RWPE2 (cell line): ENCODE measurements at regions not wholly inside any gene's neighbourhood (a gene's known extent, or its start where the extent isn't known, plus 50 kb on each side); places are given as distances from the start of the nearest gene placed in this dataset.

ENCODE experiments used
- ATAC-seq: fragments of 200-7000 bp; cut with Tn5 transposase; 3 replicates; pipeline ENCODE4 v1.9.1; 2021; ENCODE audit warnings: low read depth
- DNase-seq: peaks from one replicate; pipeline ENCODE4 v3.0.0-alpha.2; 2020; ENCODE audit warnings: low spot score
- H3K27ac ChIP-seq: fragments of 450-650 bp; 2 replicates; pipeline ENCODE4 v1.5.1; 2017; ENCODE audit warnings: mild to moderate bottlenecking; ENCODE audit not compliant: poor library complexity, severe bottlenecking
- H3K27me3 ChIP-seq: fragments of 250-450 bp; sonication (Bioruptor Pico); 2 replicates; pipeline ENCODE4 v1.5.1; 2021; ENCODE audit warnings: mild to moderate bottlenecking, moderate library complexity; ENCODE audit not compliant: insufficient read depth, poor library complexity, severe bottlenecking
- H3K36me3 ChIP-seq: fragments of 250-450 bp; sonication (Bioruptor Pico); 2 replicates; pipeline ENCODE4 v1.5.1; 2020; ENCODE audit warnings: low read depth, mild to moderate bottlenecking, moderate library complexity
- H3K4me1 ChIP-seq: fragments of 250-450 bp; sonication (Bioruptor Pico); 2 replicates; pipeline ENCODE4 v1.5.1; 2021; ENCODE audit warnings: mild to moderate bottlenecking, moderate library complexity; ENCODE audit not compliant: insufficient read depth, poor library complexity, severe bottlenecking
- H3K4me3 ChIP-seq: fragments of 250-450 bp; sonication (Bioruptor Pico); 2 replicates; pipeline ENCODE4 v1.5.1; 2021; ENCODE audit warnings: mild to moderate bottlenecking, moderate library complexity; ENCODE audit not compliant: severe bottlenecking
- H3K9me3 ChIP-seq: fragments of 250-450 bp; sonication (Bioruptor Pico); 2 replicates; pipeline ENCODE4 v1.5.1; 2021; ENCODE audit warnings: mild to moderate bottlenecking, moderate library complexity; ENCODE audit not compliant: severe bottlenecking
- CTCF ChIP-seq: fragments of 450-650 bp; IDR thresholded peaks from one replicate; pipeline ENCODE4 v1.5.1; 2017; ENCODE audit warnings: mild to moderate bottlenecking, moderate library complexity; ENCODE audit not compliant: poor library complexity, severe bottlenecking

- no peak for TF ChIP-seq CTCF
- ATAC-seq (no peak), DNase-seq (no peak)
- H3K27ac ChIP-seq = no peak overlapping the region
- H3K27me3 ChIP-seq = no peaks in the 10 kb centered on the region
- no peaks in the 10 kb centered on the region for H3K9me3 ChIP-seq
- H3K4me3 ChIP-seq = no peak overlapping the region
- H3K36me3 ChIP-seq = no peaks in the 10 kb centered on the region
- peaks cover 25% of the 10 kb centered on the region for H3K4me1 ChIP-seq
These were observed 59.9 kb upstream of the TANK start for GRCh38 chr2:161100211-161100895.

- H3K4me3 ChIP-seq = no peak overlapping the region
- no peaks in the 10 kb centered on the region for H3K27me3 ChIP-seq
- no peak overlapping the region for H3K27ac ChIP-seq
- no peak for TF ChIP-seq CTCF
- no peak for DNase-seq
- no peaks in the 10 kb centered on the region for H3K36me3 ChIP-seq
- no peak for ATAC-seq
- peaks cover 25% of the 10 kb centered on the region for H3K4me1 ChIP-seq
- no peaks in the 10 kb centered on the region for H3K9me3 ChIP-seq
These were observed 58.8 kb upstream of the TANK start for GRCh38 chr2:161101406-161101805.

GRCh38 chr2:161102770-161103450 is 57.3 kb upstream of the TANK start:
- H3K4me1 ChIP-seq = peaks cover 25% of the 10 kb centered on the region
- H3K9me3 ChIP-seq = no peaks in the 10 kb centered on the region
- peak; percentile 52; the same call in 1 of the 3 replicates for ATAC-seq
- H3K36me3 ChIP-seq = no peaks in the 10 kb centered on the region
- TF ChIP-seq CTCF = no peak
- DNase-seq = no peak
- H3K27ac ChIP-seq = peak overlapping the region; percentile 57
- no peak overlapping the region for H3K4me3 ChIP-seq
- H3K27me3 ChIP-seq = no peaks in the 10 kb centered on the region

GRCh38 chr2:161103451-161103831 is 56.8 kb upstream of the TANK start:
- no peak for DNase-seq
- H3K27me3 ChIP-seq = no peaks in the 10 kb centered on the region
- no peak for TF ChIP-seq CTCF
- H3K4me1 ChIP-seq = peaks cover 25% of the 10 kb centered on the region
- H3K27ac ChIP-seq = peak overlapping the region; percentile 57
- H3K4me3 ChIP-seq = no peak overlapping the region
- H3K36me3 ChIP-seq = no peaks in the 10 kb centered on the region
- no peak for ATAC-seq
- H3K9me3 ChIP-seq = no peaks in the 10 kb centered on the region

- H3K4me1 ChIP-seq = peaks cover 25% of the 10 kb centered on the region
- no peak for DNase-seq
- no peaks in the 10 kb centered on the region for H3K36me3 ChIP-seq
- TF ChIP-seq CTCF = no peak
- ATAC-seq = peak; percentile 78
- H3K9me3 ChIP-seq = no peaks in the 10 kb centered on the region
- H3K27ac ChIP-seq = peak overlapping the region; percentile 57
- no peak overlapping the region for H3K4me3 ChIP-seq
- H3K27me3 ChIP-seq = no peaks in the 10 kb centered on the region
These were observed 56.1 kb upstream of the TANK start for GRCh38 chr2:161104054-161104553.
